ENCODE measurements at regions not wholly inside any gene's neighbourhood (a gene's known extent, or its start where the extent isn't known, plus 50 kb on each side); places are given as distances from the start of the nearest gene placed in this dataset.

DNA sequence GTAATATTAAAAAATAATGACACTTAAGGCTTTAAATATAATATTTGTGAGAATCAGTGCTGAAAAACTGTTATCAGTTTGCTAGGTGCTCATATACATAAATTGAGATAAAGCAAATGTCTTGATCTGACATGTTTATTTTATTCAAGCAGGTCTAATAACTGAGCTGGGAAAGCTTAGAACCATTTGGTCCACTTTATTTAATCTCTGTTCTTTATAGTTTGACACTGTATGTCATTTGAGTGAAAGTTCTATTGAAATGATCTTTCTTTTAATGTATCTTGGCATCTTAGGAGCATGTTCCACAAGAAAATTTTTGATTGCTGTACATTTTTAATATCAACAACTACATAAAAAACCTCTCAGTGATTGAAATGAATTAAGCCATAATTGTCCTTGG is 772.0 kb upstream of the NRSN1 start:
- no peak overlapping the region for H3K4me3 ChIP-seq (ENCODE audit: low read length)
- TF ChIP-seq, protein P1, sequence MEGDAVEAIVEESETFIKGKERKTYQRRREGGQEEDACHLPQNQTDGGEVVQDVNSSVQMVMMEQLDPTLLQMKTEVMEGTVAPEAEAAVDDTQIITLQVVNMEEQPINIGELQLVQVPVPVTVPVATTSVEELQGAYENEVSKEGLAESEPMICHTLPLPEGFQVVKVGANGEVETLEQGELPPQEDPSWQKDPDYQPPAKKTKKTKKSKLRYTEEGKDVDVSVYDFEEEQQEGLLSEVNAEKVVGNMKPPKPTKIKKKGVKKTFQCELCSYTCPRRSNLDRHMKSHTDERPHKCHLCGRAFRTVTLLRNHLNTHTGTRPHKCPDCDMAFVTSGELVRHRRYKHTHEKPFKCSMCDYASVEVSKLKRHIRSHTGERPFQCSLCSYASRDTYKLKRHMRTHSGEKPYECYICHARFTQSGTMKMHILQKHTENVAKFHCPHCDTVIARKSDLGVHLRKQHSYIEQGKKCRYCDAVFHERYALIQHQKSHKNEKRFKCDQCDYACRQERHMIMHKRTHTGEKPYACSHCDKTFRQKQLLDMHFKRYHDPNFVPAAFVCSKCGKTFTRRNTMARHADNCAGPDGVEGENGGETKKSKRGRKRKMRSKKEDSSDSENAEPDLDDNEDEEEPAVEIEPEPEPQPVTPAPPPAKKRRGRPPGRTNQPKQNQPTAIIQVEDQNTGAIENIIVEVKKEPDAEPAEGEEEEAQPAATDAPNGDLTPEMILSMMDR (conservative IDR thresholded peaks at IDR 0.05; ENCODE audit: low read depth, low read length), result no peak
- DNase-seq (ENCODE audit: low read depth), result no peak

DNA sequence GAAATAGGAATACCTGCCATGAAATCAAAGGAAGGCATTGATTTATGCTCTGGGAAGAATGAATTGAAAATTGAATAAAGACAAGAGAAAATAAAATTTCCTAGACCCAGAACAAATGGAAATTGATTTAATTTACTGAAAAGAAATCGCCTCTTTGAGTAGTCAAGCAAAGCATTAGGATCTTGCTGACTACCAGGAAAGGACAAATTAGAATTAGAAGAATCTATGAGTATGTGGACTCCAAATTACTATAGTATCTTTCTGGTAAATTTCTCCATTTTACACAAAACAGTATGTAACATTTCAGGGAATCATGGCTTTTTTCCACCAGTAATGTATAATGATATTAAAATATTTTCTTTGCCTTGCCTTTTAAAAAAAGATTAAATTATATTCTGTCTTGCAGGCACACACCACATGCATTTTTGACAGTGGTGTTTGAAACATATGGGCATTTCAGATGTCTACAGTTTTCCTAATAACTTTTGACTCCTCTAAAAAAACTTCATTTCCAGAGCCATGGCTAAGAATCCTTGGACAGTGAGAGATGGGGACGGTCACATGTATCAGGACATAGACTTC is 768.7 kb upstream of the NRSN1 start:
- DNase-seq (ENCODE audit: low read depth), result no peak
- TF ChIP-seq, protein P1 (conservative IDR thresholded peaks at IDR 0.05; ENCODE audit: low read depth, low read length), result no peak
- no peak overlapping the region for H3K4me3 ChIP-seq (ENCODE audit: low read length)

GRCh38 chr6:23365732-23366131 is 760.3 kb upstream of the NRSN1 start:
- no peak overlapping the region for H3K4me3 ChIP-seq (ENCODE audit: low read length)
- TF ChIP-seq, protein P1 (conservative IDR thresholded peaks at IDR 0.05; ENCODE audit: low read depth, low read length), result no peak
- DNase-seq (ENCODE audit: low read depth), result no peak

DNA sequence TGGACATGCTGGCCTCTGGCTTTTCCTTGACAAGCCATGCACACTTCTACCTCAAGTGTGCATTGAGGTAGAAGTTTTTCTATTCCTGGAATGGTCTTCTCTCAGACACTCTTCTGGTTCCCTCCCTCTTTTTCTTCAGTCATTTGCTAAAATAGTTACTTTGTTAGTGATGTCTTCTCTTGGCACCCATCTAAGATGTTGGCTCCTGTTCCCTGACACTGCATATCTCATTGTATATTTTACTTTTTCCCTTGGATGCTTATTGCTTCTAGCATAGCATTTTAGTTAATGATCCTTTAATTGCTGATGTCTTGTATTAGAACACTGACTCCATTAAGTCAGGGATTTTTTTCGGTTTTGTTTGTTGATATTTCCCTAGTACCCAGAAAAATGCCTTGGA is 758.7 kb upstream of the NRSN1 start:
- H3K4me3 ChIP-seq (ENCODE audit: low read length), result no peak overlapping the region
- DNase-seq (ENCODE audit: low read depth), result no peak
- TF ChIP-seq, protein P1 (conservative IDR thresholded peaks at IDR 0.05; ENCODE audit: low read depth, low read length), result no peak

GRCh38 chr6:23368557-23368956 is 757.5 kb upstream of the NRSN1 start:
- DNase-seq (ENCODE audit: low read depth), result no peak
- TF ChIP-seq, protein P1 (conservative IDR thresholded peaks at IDR 0.05; ENCODE audit: low read depth, low read length), result no peak
- no peak overlapping the region for H3K4me3 ChIP-seq (ENCODE audit: low read length)

- no peak for DNase-seq (ENCODE audit: low read depth)
Observed at GRCh38 chr6:23370051-23370450, 756.0 kb upstream of the NRSN1 start.

More at GRCh38 chr6:23370051-23370450, 756.0 kb upstream of the NRSN1 start:
- TF ChIP-seq, protein P1 (conservative IDR thresholded peaks at IDR 0.05; ENCODE audit: low read depth, low read length), result no peak
- H3K4me3 ChIP-seq (ENCODE audit: low read length), result no peak overlapping the region
